ENCODE measurements at regions not wholly inside any gene's neighbourhood (a gene's known extent, or its start where the extent isn't known, plus 50 kb on each side); places are given as distances from the start of the nearest gene placed in this dataset.

DNA sequence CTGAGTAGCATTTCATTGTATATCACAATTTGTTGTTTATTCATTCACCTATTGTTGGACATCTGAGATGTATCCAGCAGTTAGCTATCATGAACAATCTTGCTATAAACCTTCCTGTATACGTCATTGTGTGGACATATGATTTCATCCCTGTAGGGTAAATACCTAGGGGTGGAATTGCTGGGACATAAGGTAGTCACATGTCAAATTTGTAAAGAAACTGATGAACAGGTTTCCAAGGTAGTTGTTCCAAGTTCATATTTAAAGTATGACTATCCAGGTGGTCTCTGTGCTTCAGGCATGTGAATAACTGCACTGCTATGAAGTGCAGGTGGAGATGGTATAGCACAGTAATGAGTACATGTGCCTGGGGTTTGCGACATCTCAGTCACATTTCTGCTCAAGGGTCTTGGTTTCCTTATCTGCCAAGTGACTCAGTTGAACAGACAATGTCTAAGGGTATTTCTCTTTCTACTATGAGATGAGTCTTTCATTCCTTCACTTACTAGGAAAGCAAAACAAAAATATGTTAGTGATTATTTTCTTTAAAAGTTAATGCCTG lies 229.0 kb upstream of the HES1 start:
- no peak overlapping the region for H3K4me3 ChIP-seq (ENCODE audit: low read depth, low read length)
- TF ChIP-seq, protein P1, sequence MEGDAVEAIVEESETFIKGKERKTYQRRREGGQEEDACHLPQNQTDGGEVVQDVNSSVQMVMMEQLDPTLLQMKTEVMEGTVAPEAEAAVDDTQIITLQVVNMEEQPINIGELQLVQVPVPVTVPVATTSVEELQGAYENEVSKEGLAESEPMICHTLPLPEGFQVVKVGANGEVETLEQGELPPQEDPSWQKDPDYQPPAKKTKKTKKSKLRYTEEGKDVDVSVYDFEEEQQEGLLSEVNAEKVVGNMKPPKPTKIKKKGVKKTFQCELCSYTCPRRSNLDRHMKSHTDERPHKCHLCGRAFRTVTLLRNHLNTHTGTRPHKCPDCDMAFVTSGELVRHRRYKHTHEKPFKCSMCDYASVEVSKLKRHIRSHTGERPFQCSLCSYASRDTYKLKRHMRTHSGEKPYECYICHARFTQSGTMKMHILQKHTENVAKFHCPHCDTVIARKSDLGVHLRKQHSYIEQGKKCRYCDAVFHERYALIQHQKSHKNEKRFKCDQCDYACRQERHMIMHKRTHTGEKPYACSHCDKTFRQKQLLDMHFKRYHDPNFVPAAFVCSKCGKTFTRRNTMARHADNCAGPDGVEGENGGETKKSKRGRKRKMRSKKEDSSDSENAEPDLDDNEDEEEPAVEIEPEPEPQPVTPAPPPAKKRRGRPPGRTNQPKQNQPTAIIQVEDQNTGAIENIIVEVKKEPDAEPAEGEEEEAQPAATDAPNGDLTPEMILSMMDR (IDR thresholded peaks at IDR 0.05; ENCODE audit: borderline replicate concordance, insufficient read depth, low read depth, low read length) = no peak

DNA sequence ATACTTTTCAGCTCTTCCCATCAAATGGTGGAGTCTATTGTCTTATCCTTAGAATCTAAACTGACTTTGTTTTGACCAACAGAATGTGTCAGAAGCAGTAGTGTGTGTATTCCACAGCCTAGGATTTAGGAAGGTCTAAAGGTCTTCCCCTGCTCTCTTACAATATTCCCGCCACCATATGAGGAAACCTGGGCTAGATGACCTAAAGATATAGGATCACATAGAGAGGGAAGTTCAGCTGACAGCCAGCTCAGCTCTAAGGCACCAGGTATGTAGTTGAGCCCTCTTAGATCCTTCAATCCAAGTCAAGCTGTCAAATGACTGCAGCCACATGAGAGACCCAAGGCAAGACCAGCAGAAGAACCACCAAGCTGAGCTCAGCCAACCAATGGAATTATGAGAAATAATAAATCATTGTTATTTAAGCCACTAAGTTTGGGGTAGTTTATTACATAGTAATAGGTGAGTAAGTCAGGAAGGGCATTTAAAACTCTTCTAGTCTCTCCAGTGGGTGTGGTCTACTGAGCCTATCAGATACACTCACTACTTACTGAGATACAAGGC lies 227.7 kb upstream of the HES1 start:
- H3K4me3 ChIP-seq (ENCODE audit: low read depth, low read length) = no peak overlapping the region
- TF ChIP-seq, protein P1 (IDR thresholded peaks at IDR 0.05; ENCODE audit: borderline replicate concordance, insufficient read depth, low read depth, low read length) = no peak

DNA sequence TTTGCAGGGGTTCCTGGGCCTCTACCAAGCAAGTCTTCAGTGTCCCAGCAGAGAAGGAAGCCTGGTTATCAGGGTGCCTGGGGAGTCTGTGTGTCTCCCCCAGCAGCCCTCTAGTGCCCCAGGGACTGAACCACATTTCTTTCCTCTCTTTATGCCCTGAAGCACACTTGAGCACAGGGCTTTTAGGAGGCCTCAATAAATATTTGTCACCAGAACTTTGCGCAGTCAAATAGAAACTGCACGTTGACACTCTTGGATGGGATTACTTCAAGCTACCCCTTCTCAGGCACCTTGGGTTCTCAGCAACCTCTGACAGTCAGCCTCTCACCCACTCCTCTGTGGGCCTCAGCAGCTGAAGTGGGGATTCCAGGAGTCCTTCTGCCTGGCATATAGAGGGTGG lies 226.6 kb upstream of the HES1 start:
- TF ChIP-seq, protein P1 (IDR thresholded peaks at IDR 0.05; ENCODE audit: borderline replicate concordance, insufficient read depth, low read depth, low read length) = no peak
- no peak overlapping the region for H3K4me3 ChIP-seq (ENCODE audit: low read depth, low read length)

DNA sequence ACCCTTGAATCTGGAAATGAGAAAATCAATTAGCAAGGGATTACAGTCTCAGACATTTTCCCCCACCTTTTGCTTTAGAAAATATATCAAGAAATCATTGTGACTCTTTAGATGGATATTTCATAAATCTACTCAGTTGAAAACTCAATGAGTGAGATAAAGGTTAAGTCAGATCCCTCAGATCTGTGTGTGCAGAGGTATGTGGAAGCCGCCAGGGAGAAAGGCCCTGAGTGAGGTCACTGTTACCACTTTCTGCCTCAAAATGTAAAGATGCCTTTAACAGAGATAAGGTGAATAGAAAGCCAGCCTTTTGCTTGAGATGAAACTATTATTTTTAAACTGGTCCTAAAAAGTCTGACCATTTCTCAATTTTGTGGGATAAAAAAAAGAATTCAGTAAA lies 225.6 kb upstream of the HES1 start:
- TF ChIP-seq, protein P1 (IDR thresholded peaks at IDR 0.05; ENCODE audit: borderline replicate concordance, insufficient read depth, low read depth, low read length) = no peak
- H3K4me3 ChIP-seq (ENCODE audit: low read depth, low read length) = no peak overlapping the region

DNA sequence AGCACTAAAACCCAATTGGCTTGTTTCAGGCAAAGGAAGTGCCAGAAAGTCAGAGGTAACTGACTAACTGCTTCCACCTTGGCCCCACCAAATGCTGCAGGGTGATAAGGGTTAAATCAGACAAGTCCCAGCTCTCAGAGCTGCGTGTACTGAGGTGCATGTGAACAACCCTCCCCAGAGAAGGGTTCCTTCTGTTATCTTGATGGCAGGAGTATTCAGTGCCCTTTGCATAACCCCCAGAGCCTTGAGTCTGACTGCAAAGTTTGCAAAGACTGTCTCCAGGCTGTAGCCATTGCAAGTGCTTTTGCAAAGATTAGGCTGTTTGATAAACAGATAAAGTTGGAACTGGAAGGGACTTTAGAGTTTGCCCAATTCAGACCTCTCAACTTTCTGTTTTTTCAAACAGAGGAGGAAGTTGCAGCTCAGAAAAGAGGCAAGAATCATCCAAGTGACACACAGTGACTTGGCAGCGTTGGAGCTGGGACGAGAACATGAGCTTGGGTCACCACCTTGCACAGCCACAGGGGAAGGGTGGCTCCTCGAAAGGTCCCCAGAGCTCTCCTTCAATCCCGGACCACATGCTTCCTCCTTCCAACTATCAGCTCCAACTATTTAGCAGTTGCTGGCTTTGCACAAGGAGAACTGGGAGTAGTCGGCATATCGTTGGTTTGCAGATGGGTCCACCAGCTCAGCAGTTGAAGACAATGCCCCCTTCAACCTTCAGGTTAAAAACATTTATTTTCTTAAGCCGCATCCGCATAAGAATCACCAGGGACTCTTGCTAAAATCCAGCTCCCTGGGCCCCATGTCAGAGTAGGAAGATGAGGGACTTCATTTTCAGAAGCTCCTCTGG lies 224.8 kb upstream of the HES1 start:
- TF ChIP-seq, protein P1 (IDR thresholded peaks at IDR 0.05; ENCODE audit: borderline replicate concordance, insufficient read depth, low read depth, low read length) = no peak
- no peak overlapping the region for H3K4me3 ChIP-seq (ENCODE audit: low read depth, low read length)

DNA sequence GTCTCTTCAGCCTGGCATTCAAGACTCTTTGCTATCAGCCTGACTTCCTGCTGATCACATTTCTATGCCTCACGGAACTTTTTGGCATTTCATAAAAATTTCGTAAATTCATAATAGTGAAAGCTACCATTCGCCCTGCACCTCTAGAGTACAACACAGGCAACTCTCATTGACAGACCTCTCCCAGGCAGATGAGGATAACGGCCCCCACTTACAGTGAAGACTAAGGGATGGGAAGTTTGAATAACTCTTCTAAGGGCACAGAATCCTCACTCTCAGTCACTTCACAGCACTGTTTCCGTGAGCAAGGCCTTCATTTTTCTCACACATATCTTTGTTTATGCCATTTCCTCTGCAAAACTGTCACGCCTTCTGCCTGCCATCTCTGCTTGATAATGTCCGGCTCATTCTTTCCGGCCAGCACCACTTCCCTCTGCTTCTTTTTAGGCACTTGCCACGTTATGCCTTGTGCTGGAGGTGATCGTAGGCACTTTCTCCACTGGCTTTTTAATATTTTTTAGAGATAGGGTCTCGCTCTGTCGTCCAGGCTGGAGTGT lies 224.1 kb upstream of the HES1 start:
- H3K4me3 ChIP-seq (ENCODE audit: low read depth, low read length) = no peak overlapping the region
- TF ChIP-seq, protein P1 (IDR thresholded peaks at IDR 0.05; ENCODE audit: borderline replicate concordance, insufficient read depth, low read depth, low read length) = no peak
